NOMO-1 (cell line): ENCODE measurements at regions not wholly inside any gene's neighbourhood (a gene's known extent, or its start where the extent isn't known, plus 50 kb on each side); places are given as distances from the start of the nearest gene placed in this dataset.

Experiments
- DNase-seq, 2 experiments: peaks; one replicate each; lab custom pipeline; 2025; ENCODE audit not compliant: unreplicated experiment in 2 of 2; lab: John Stamatoyannopoulos, UW

DNA sequence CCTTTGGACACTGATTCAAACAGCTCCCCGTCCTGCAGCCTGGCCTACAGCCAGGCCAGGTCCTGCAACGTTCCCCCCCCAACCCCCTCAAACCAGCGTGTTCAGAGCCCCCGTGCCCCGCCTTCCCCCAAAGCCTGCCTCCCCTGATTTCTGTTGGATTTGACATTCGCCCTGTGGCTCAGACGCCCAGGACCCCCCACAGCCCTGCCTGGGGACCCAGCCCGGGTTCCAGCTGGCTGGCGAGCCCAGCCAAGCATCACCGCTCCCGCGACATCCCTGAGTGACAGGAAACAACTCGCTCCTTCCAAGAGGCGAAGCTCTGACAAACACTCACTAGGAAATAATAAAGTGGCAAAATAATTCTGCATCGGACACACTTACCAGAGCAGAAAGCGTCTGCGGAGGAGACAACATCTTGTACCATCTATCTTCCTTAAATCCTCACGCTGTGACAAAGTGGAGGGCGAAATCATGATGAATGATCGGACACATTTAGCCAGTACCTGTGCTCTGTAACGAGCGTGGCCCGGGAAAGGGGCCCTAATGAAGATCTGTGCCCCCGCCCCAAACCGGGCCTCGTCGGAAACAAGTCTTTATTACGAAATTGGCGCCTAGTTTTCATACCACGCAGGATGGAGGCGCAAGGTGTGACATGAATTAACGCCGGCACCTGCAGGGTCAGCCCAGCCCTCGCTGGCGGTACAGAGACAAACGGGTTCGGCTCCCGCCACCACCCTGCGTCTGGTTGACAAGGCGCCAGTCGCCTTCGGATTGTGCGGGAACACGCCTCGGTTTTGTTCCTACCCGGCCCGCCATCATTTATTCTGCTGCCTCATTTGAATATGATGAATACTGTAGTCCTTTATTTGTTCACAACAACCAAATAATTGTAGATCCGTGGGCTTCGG, 91.0 kb upstream of the MVB12B start:
- no peak for DNase-seq

DNA sequence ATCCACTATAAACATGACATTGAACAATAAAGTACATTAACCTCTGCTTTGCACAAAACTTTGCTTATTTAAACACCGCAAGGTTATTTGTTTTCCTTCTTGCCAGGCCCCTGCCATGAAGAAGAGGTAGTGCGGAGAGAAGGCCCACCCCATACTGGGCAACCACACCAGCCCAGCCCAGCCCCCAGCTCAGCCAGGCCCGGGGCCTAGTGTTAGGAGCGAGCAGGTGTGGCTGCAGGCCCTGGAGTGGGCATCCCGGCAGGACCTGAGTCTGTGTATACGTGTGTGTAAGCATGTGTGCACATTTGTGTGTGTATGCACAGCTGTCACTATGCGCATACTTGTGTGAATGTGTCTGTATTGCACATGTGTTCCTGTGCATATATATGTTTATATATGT, 90.4 kb upstream of the MVB12B start:
- DNase-seq: no peak

DNA sequence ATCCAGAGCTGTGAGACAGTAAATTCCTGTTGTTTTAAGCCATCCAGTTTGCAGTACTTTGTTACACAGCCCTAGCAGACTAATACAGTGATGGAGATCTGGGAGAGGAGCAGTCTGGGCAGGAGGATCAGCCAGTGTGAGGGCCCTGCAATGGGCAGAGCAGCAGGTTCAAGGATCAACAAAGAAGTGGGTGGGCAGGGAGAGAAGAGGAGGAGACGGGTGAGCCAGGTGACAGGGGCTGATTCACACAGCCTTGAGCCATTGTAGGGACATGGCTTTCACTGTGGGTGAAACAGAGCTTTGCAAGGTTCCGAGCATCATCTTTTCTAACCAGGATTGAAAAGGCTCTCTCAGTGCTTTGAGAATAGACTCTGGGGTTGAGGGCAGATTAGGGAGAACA, 88.2 kb upstream of the MVB12B start:
- no peak for DNase-seq

- DNase-seq: no peak
Observed at GRCh38 chr9:126239515-126239914, 87.1 kb upstream of the MVB12B start.

DNA sequence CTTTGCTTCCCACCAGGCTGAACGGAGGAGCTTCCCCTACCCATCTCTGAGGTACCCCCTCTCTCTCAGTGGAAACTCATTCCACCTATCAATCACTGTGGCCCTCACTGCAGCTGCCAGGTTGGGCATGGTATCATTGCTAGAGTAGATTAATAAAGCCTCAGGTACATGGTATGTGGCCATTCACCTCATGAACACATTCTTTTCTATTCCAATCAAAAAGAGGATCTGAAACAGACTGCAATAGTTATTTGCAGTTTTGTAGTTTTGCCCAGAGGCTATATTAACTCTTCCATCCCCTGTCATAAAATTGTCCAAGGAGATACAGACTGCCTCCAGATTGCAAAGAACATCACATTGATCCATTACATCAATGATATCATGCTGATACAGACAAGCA, 85.8 kb upstream of the MVB12B start:
- peak; percentile 35 to 63 for DNase-seq

GRCh38 chr9:126248680-126249079, 77.9 kb upstream of the MVB12B start:
- no peak for DNase-seq

- DNase-seq: peak in 1 of 2 experiments; percentile 46
Observed at GRCh38 chr9:126261584-126262356, 64.9 kb upstream of the MVB12B start.

- DNase-seq: no peak
Observed at GRCh38 chr9:126262738-126263137, 63.9 kb upstream of the MVB12B start.

- no peak for DNase-seq
Observed at GRCh38 chr9:126270556-126270955, 56.1 kb upstream of the MVB12B start.

DNA sequence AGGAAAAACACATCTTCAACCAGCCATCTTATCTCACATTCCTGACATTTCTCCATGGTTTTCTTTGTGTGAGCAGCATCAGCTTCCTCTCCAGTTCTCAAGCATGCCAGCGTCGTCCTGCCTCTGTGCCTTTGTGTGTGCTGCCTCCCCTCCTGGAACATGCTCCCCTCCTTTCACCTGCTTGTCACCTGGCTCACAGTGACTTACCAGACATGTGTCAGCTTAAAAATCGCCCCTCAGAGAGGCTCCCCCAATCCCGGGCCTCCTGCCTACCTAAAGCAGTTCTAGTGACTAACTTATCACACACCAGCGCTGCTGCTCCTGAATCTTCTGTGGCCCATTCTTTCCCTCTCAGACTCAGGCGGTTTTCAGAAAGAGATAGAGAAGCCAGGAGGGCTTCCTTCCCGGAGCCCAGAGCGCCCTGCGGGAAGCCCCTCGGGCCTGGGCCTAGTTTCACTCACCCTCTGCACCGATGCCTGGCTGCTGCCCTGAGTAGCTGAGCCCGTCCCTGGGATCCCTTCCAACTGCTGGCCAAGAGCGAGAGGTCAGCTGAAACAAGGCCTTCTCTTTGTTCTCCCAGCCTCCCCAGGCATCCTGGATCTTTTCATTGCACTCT, 51.1 kb upstream of the MVB12B start:
- DNase-seq: no peak

DNA sequence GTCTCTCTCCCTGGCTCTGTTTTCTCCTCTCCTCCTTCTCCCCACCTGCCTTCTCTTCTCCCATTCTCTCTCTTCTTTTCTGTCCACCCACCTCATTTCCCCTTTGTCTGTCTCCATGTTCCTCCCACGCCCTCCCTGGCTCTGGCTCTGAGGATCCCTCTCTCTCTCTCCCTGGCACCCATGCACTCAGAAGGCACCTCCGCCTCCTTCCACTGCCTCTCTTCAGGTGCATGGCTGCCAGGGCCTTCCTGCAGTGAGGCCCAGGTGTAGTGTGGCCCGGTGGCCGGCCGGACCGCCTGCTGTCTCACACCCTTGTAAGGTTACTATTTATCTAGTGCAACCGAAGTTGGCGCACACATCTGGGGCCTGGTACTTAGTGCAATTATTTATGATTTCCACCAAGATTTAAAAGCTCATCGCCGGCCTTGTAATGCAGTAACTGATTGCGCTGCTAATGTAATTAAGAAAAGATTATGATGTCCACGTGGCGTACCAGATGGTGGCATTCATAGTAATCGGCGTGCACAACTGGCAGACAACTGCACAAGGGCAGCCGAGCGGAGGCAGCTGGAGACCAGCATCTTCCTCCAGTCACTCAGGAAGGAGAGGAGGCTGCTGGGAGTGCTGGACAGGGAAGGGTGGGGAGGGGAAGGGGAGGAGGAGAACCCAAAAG, 50.4 kb upstream of the MVB12B start:
- no peak for DNase-seq
